GM23338 (cell line): ENCODE measurements at regions not wholly inside any gene's neighbourhood (a gene's known extent, or its start where the extent isn't known, plus 50 kb on each side); places are given as distances from the start of the nearest gene placed in this dataset.

ENCODE experiments used
- ATAC-seq: fragments of 200-7000 bp; cut with Tn5 transposase; 3 replicates; pipeline ENCODE4 v1.9.1; 2020
- DNase-seq: peaks from one replicate; pipeline ENCODE4 v3.0.0-alpha.2; 2015; ENCODE audit warnings: low spot score
- H2AFZ ChIP-seq: fragments of 200-600 bp; sonication (generic); 2 replicates; pipeline ENCODE4 v1.8.0; 2016; ENCODE audit warnings: antibody characterized with exemption, mild to moderate bottlenecking, moderate library complexity
- H3F3A ChIP-seq: fragments of 200-600 bp; sonication (generic); replicated peaks from 2 replicates; pipeline ENCODE4 v1.8.0; 2017; ENCODE audit warnings: antibody characterized with exemption, mixed run types, low read depth
- H3K27ac ChIP-seq: fragments of 200-600 bp; sonication (generic); 2 replicates; pipeline ENCODE4 v1.6.1; 2016; ENCODE audit warnings: low read depth
- H3K27me3 ChIP-seq: fragments of 200-600 bp; sonication (generic); 2 replicates; pipeline ENCODE4 v1.8.0; 2016; ENCODE audit warnings: mild to moderate bottlenecking, mixed run types, moderate library complexity; ENCODE audit not compliant: insufficient read depth
- H3K36me3 ChIP-seq: fragments of 200-600 bp; sonication (generic); 2 replicates; pipeline ENCODE4 v1.8.0; 2016; ENCODE audit warnings: mild to moderate bottlenecking; ENCODE audit not compliant: insufficient read depth
- H3K4me1 ChIP-seq: fragments of 200-600 bp; sonication (generic); 2 replicates; pipeline ENCODE4 v1.8.0; 2016; ENCODE audit warnings: mild to moderate bottlenecking, moderate library complexity; ENCODE audit not compliant: insufficient read depth
- H3K4me2 ChIP-seq: fragments of 200-600 bp; sonication (generic); 2 replicates; pipeline ENCODE4 v1.7.1; 2017; ENCODE audit warnings: mixed run types
- H3K4me3 ChIP-seq: fragments of 200-600 bp; sonication (generic); 2 replicates; pipeline ENCODE4 v1.6.1; 2016; ENCODE audit warnings: mixed run types
- H3K79me2 ChIP-seq: fragments of 200-600 bp; sonication (generic); replicated peaks from 2 replicates; pipeline ENCODE4 v1.8.0; 2017; ENCODE audit warnings: mild to moderate bottlenecking; ENCODE audit not compliant: insufficient read depth
- H3K9me2 ChIP-seq: fragments of 200-600 bp; sonication (generic); 2 replicates; pipeline ENCODE4 v1.8.0; 2017; ENCODE audit not compliant: insufficient read depth
- H4K20me1 ChIP-seq: fragments of 200-600 bp; sonication (generic); replicated peaks from 2 replicates; pipeline ENCODE4 v1.8.0; 2017; ENCODE audit warnings: mild to moderate bottlenecking; ENCODE audit not compliant: insufficient read depth
- H3K27ac Mint-ChIP-seq: 2 replicates; pipeline ENCODE4 v1.8.0; 2020; ENCODE audit warnings: inconsistent platforms, mild to moderate bottlenecking, moderate library complexity, mixed read lengths
- H3K27me3 Mint-ChIP-seq: 3 replicates; pipeline ENCODE4 v1.8.0; 2022; ENCODE audit warnings: low read depth, mild to moderate bottlenecking, moderate library complexity, mixed read lengths, inconsistent platforms; ENCODE audit not compliant: insufficient read depth, poor library complexity
- H3K36me3 Mint-ChIP-seq: 3 replicates; pipeline ENCODE4 v1.8.0; 2021; ENCODE audit warnings: low read depth, mild to moderate bottlenecking, inconsistent platforms, moderate library complexity, mixed read lengths
- H3K4me1 Mint-ChIP-seq: 3 replicates; pipeline ENCODE4 v1.8.0; 2020; ENCODE audit warnings: mild to moderate bottlenecking, inconsistent platforms, mixed read lengths
- H3K4me3 Mint-ChIP-seq: 3 replicates; pipeline ENCODE4 v1.8.0; 2021; ENCODE audit warnings: moderate library complexity, mild to moderate bottlenecking, inconsistent platforms, mixed read lengths
- H3K9me3 Mint-ChIP-seq: 3 replicates; pipeline ENCODE4 v1.8.0; 2020; ENCODE audit warnings: moderate library complexity, mild to moderate bottlenecking, inconsistent platforms, mixed read lengths
- CREB1 ChIP-seq: fragments of 250-450 bp; sonication (Bioruptor Pico); IDR thresholded peaks from 2 replicates; pipeline ENCODE4 v1.5.0; 2020; ENCODE audit warnings: low read depth, mild to moderate bottlenecking, moderate library complexity
- ETS1 ChIP-seq: IDR thresholded peaks from 2 replicates; pipeline ENCODE4 v1.6.1; 2016; ENCODE audit warnings: antibody characterized with exemption
- NANOG ChIP-seq: IDR thresholded peaks from 2 replicates; pipeline ENCODE4 v1.6.1; 2016; ENCODE audit warnings: antibody characterized with exemption, borderline replicate concordance
- POLR2AphosphoS5 ChIP-seq: IDR thresholded peaks from 2 replicates; pipeline ENCODE4 v1.6.1; 2016; ENCODE audit warnings: antibody characterized with exemption, low read depth
- REST ChIP-seq: IDR thresholded peaks from one replicate; pipeline ENCODE4 v1.6.1; 2018; ENCODE audit warnings: antibody characterized with exemption; ENCODE audit not compliant: unreplicated experiment
- STAT1 ChIP-seq: IDR thresholded peaks from one replicate; pipeline ENCODE4 v1.6.1; 2016; ENCODE audit warnings: antibody characterized with exemption; ENCODE audit not compliant: unreplicated experiment
- ZNF114 ChIP-seq: fragments of 250-450 bp; sonication (Bioruptor Pico); IDR thresholded peaks from 2 replicates; pipeline ENCODE4 v1.5.0; 2020; ENCODE audit warnings: mild to moderate bottlenecking, moderate library complexity
- ZNF331 ChIP-seq: fragments of 250-450 bp; sonication (Bioruptor Pico); IDR thresholded peaks from 2 replicates; pipeline ENCODE4 v1.5.0; 2020; ENCODE audit warnings: low read depth, mild to moderate bottlenecking, moderate library complexity
- ZNF462 ChIP-seq: fragments of 250-450 bp; sonication (Bioruptor Pico); IDR thresholded peaks from 2 replicates; pipeline ENCODE4 v1.5.0; 2020; ENCODE audit warnings: mild to moderate bottlenecking, moderate library complexity

DNA sequence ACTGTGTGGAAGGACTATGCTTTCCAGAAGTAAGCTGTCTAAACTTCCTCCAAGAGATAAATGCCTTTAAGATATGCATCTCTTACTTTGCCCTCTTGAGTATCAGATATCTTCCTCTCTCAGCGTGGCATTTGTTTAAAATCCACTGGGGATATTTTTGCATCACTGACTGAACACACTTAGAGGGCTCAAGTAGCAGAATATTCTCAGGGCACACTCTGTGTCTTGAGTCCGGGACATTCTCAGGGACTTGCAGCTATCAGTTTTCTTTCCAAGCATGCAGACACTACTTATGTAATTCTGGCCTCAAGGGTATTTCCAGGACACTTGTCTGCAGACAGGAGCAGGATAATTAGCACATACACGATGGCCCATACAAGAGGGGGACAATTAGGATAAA lies 84.7 kb downstream of the ERCC5 start (continued):
- TF ChIP-seq REST (no peak), NANOG (no peak), POLR2AphosphoS5 (no peak), ETS1 (no peak), ZNF114 (CRISPR knock-in tag) (no peak)

DNA sequence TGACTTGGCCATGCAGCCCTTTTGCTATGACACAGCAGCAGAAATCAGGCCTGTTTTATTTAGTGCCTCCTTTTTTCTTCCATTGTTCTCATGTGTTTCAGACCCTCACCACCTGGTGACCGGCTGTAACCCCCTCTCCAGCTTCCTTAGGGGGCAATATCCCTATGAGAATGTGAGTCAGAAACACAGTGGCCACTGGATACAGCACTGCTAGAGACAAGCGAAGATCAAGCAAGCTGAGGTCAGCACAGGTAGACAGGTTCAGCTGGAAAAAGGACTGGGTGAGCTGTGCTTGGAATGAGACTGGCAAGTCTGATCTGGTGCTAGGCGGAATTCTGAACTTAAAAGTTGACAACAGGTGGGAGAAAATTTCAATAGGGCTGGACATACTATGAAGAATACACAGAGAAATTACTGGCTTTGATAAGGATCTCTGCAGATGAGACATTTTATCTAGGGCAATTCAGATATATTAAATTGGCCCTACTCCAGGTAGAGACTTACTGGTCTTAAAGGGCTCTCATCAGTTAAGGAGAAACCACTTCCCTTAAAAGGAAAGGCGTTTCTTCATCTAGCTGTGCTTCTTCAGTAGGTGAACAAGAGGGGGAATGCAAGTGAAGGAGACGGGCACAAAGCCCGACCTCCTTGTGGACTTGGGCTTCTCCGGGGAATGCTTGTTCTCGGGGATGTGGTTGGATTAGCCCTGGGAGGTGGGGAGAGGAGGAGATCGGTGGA lies 83.3 kb downstream of the ERCC5 start:
- Histone ChIP-seq H2AFZ (no peak overlapping the region), H3K9me2 (peaks cover 5% of the 10 kb centered on the region; the same call in 1 of the 2 replicates), H3F3A (no peaks in the 10 kb centered on the region), H3K36me3 (no peaks in the 10 kb centered on the region), H4K20me1 (no peaks in the 10 kb centered on the region), H3K27ac (no peak overlapping the region), H3K79me2 (no peaks in the 10 kb centered on the region), H3K4me1 (no peaks in the 10 kb centered on the region), H3K4me3 (no peak overlapping the region), H3K4me2 (no peak overlapping the region), H3K27me3 (no peaks in the 10 kb centered on the region)
- no peaks in the 10 kb centered on the region for H3K27me3 Mint-ChIP-seq
- ATAC-seq (no peak), DNase-seq (no peak)
- H3K36me3 Mint-ChIP-seq = no peaks in the 10 kb centered on the region
- H3K4me1 Mint-ChIP-seq = no peaks in the 10 kb centered on the region; the same call in 2 of the 3 replicates
- no peak overlapping the region for H3K27ac Mint-ChIP-seq
- H3K9me3 Mint-ChIP-seq = no peaks in the 10 kb centered on the region; the same call in 1 of the 3 replicates
- no peak overlapping the region for H3K4me3 Mint-ChIP-seq
- TF ChIP-seq ZNF114 (CRISPR knock-in tag) (no peak), ZNF331 (no peak), ZNF462 (no peak), CREB1 (CRISPR knock-in tag) (no peak), STAT1 (no peak), REST (no peak), POLR2AphosphoS5 (no peak)
